ENCODE measurements at regions not wholly inside any gene's neighbourhood (a gene's known extent, or its start where the extent isn't known, plus 50 kb on each side); places are given as distances from the start of the nearest gene placed in this dataset.

GRCh38 chr9:8134635-8135034 is 335.1 kb upstream of the DMAC1 start:
- Histone ChIP-seq H3K4me2 (ENCODE audit: insufficient read depth, low read length) (no peak overlapping the region), H4K20me1 (replicated peaks; ENCODE audit: control insufficient read depth, extremely low read depth, insufficient read depth, low read length) (no peaks in the 10 kb centered on the region), H3K4me3 (replicated peaks in 1 of 3; ENCODE audit: insufficient read depth in 1 of 3, low read depth in 1 of 3, low read length in 3 of 3) (no peak overlapping the region), H3K79me2 (ENCODE audit: control insufficient read depth, insufficient read depth, low read length) (no peaks in the 10 kb centered on the region), H3K36me3 (ENCODE audit: control insufficient read depth in 2 of 2, extremely low read depth in 1 of 2, insufficient read depth in 2 of 2, low read length in 2 of 2) (no peaks in the 10 kb centered on the region), H3K4me1 (ENCODE audit: control insufficient read depth, extremely low read depth, insufficient read depth, low read length) (no peaks in the 10 kb centered on the region), H3K9me1 (replicated peaks; ENCODE audit: control insufficient read depth, extremely low read depth, insufficient read depth, low read length) (no peaks in the 10 kb centered on the region), H3K9me3 (replicated peaks; ENCODE audit: control insufficient read depth, insufficient read depth, low read length) (no peaks in the 10 kb centered on the region), H3K27me3 (ENCODE audit: control insufficient read depth in 2 of 2, insufficient read depth in 2 of 2, low read length in 2 of 2) (no peaks in the 10 kb centered on the region), H2AFZ (ENCODE audit: low read depth, low read length) (no peak overlapping the region), H3K9ac (replicated peaks; ENCODE audit: extremely low read depth, insufficient read depth, low read length) (no peak overlapping the region), H3K27ac (ENCODE audit: insufficient read depth, low read depth, low read length) (no peak overlapping the region)
- no TSS peak for BruUV-seq (replicated peaks)
- dilution Hi-C loops (cut with MboI; ENCODE audit: extremely low pct_ligation_motif_present, low sequenced_read_pairs) (no loop called here), intact Hi-C loops (cut with micrococcal nuclease) (no loop called here)
- no peak for TF ChIP-seq EZH2 (IDR thresholded peaks at IDR 0.05; ENCODE audit: borderline replicate concordance, low read depth, low read length, severe bottlenecking)
- no peak for TF ChIP-seq CTCF (IDR thresholded peaks at IDR 0.05; ENCODE audit: extremely low read depth in 1 of 2, insufficient read depth in 1 of 2, low read depth in 1 of 2, low read length in 2 of 2)
- TF ChIP-seq MAX (IDR thresholded peaks at IDR 0.05; ENCODE audit: insufficient read depth, insufficient read length): no peak
- TF ChIP-seq FOS (IDR thresholded peaks at IDR 0.05; ENCODE audit: borderline replicate concordance, insufficient read depth, low read length): no peak
- TF ChIP-seq GATA2 (IDR thresholded peaks at IDR 0.05; ENCODE audit: insufficient read depth, insufficient read length, low read depth, low read length): no peak
- no peak for TF ChIP-seq JUN (IDR thresholded peaks at IDR 0.05; ENCODE audit: borderline replicate concordance, insufficient read depth, insufficient read length, low read depth)
- TF ChIP-seq POLR2AphosphoS5 (IDR thresholded peaks at IDR 0.05; ENCODE audit: insufficient read depth, low read depth, low read length): no peak
- TF ChIP-seq POLR2A (IDR thresholded peaks at IDR 0.05; ENCODE audit: low read depth, low read length): no peak
- no peak for TF ChIP-seq MYC (IDR thresholded peaks at IDR 0.05; ENCODE audit: low read depth, low read length)
- ChIA-PET CTCF (no interaction called here), POLR2A (no interaction called here)
- DNase-seq (ENCODE audit: low read depth, low spot score): no peak
- no peak for FAIRE-seq

Measured in endothelial cell of umbilical vein (primary cell).